BJ (cell line): ENCODE measurements at regions not wholly inside any gene's neighbourhood (a gene's known extent, or its start where the extent isn't known, plus 50 kb on each side); places are given as distances from the start of the nearest gene placed in this dataset.

Experiments used
- CTCF ChIA-PET: fragments of 350-600 bp; formaldehyde crosslinking; extraction: SDS; loops from one replicate; lab custom pipeline; 2021; ENCODE audit warnings: antibody characterized with exemption, inconsistent platforms; lab: Yijun Ruan, JAX
- POLR2A ChIA-PET: fragments of 300-600 bp; sonication (Branson Sonifier 250); formaldehyde crosslinking; extraction: SDS; loops from one replicate; lab custom pipeline; 2021; ENCODE audit warnings: antibody characterized with exemption; lab: Charles Lee
- DNase-seq: peaks from one replicate; pipeline ENCODE4 v3.0.0-alpha.2; 2011; ENCODE audit warnings: low read depth
- H3K27me3 ChIP-seq: 2 replicates; pipeline ENCODE4 v1.6.0; 2011; ENCODE audit warnings: low read length; ENCODE audit not compliant: control insufficient read depth, insufficient read depth
- H3K36me3 ChIP-seq: 2 replicates; pipeline ENCODE4 v1.5.1; 2011; ENCODE audit warnings: low read length; ENCODE audit not compliant: control insufficient read depth, insufficient read depth
- H3K4me3 ChIP-seq: 2 replicates; pipeline ENCODE4 v1.5.1; 2011; ENCODE audit warnings: low read depth, mild to moderate bottlenecking, control low read depth, low read length
- TF ChIP-seq, protein P1 (sequence below): IDR thresholded peaks from 2 replicates; pipeline ENCODE4 v1.5.1; 2011; ENCODE audit warnings: low read depth, mild to moderate bottlenecking, control low read depth, inconsistent platforms, low read length, moderate library complexity; ENCODE audit not compliant: insufficient read depth

DNA sequence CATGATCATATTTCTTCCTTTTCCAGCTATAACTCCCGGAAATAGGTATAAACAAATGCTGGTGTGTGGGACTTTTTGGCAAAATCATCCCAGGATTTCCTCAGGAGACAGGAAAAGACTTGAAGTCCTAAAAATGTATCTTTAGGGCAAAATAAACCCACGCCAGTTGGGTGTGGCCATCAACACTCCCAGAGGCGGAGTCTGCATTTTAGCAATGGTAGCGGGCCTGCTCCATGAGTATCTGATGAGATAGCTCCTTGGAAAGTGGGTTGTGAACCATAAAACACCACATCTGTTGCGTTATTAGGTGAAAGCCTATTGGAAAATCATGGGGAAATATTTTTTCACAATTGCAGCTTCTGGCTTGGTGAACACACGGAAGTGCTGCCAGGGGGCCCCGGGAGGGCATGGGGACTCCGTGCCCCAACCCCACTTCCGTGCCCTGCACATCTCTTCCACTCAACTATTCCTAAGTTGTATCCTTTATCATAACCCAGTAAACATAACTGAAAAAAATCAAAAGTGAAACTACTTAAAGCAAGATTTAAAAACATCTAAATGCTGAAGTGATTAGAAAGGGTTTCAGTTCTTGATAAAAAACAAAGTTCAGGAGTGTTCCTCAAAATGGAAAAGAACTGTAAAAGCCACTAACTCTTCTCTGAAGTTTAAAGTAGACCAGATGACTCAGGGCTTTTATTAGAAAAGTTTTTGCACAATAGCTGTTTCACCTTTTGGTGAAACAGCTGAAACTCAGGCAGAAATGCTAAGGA, 111.2 kb downstream of the LRRC70 start:
- ChIA-PET POLR2A (interaction anchor here (0.6 kb wide), 1 partner anchor 94 kb away, joined by 6 read pairs; no protein-coding TSS in a partner anchor), CTCF (interaction anchor here (0.6 kb wide), 1 partner anchor 206 kb away, joined by 3 read pairs; no protein-coding TSS in a partner anchor)
- Histone ChIP-seq H3K4me3 (0 out of 2 replicates have a peak overlapping the region, but pooled peaks have one; percentile 11), H3K27me3 (no peaks in the 10 kb centered on the region), H3K36me3 (no peaks in the 10 kb centered on the region)
- no peak for DNase-seq
- TF ChIP-seq, protein P1, sequence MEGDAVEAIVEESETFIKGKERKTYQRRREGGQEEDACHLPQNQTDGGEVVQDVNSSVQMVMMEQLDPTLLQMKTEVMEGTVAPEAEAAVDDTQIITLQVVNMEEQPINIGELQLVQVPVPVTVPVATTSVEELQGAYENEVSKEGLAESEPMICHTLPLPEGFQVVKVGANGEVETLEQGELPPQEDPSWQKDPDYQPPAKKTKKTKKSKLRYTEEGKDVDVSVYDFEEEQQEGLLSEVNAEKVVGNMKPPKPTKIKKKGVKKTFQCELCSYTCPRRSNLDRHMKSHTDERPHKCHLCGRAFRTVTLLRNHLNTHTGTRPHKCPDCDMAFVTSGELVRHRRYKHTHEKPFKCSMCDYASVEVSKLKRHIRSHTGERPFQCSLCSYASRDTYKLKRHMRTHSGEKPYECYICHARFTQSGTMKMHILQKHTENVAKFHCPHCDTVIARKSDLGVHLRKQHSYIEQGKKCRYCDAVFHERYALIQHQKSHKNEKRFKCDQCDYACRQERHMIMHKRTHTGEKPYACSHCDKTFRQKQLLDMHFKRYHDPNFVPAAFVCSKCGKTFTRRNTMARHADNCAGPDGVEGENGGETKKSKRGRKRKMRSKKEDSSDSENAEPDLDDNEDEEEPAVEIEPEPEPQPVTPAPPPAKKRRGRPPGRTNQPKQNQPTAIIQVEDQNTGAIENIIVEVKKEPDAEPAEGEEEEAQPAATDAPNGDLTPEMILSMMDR = no peak

DNA sequence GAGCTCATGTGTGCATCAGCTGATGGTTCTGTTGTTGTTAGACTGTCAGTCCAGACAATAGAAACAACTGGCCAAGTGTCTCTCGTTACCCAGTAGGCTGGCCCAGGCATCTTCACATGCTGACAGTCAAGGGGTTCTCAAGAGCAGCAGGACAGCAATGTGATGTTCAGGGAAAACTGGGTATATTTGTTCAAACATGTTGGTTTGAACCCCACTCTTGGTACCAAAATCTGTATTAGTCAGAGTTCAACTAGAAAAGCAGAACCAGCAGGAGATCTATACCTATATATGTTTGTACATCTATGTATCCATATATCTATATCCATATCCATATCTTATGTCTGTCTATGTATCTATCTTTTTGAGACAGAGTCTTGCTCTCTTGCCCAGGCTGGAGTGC, 108.1 kb downstream of the LRRC70 start:
- POLR2A ChIA-PET = no interaction called here
- CTCF ChIA-PET = no interaction called here
- H3K4me3 ChIP-seq = no peak overlapping the region
- no peaks in the 10 kb centered on the region for H3K36me3 ChIP-seq
- DNase-seq = no peak
- H3K27me3 ChIP-seq = no peaks in the 10 kb centered on the region
- TF ChIP-seq, protein P1 = no peak

DNA sequence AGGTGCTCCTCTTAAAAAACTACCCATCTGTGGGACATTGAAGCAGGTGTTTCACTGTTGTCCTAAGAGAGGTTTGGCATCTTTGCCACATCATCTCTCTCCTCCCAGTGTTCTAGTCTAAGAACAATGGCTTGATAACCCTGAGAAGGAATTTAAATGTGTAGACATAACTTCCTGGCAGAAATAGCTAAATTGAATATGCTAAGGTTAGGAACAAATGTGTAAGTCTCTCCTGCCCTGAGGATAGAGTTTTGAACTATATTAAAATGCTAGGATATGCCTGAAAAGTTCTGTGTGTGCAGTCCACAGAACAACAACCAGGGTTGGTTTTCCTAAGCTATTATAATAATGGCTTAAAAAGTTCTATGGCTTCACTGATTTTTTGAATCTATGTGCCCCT, 106.6 kb downstream of the LRRC70 start:
- no peak for DNase-seq
- Histone ChIP-seq H3K36me3 (no peaks in the 10 kb centered on the region), H3K27me3 (no peaks in the 10 kb centered on the region), H3K4me3 (no peak overlapping the region)
- ChIA-PET POLR2A (no interaction called here), CTCF (no interaction called here)
- TF ChIP-seq, protein P1 = no peak

DNA sequence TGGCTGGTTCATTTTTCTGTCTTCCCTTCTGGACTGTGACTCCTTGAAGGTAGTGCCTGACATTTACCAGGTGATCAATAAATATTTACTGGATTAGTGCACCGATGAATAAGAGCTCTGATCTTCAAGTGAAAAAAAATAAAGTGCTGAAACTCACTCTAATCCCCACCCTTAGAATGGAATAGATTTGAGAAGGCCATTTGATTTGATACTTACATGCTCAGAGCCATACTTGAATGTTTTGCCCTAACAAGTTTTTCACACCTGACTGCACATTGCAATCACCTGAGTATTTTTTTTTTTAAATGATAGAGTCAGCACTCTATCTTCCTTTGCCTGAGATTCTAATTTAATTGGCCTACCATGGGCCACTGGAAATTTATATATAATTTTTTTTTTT, 105.7 kb downstream of the LRRC70 start:
- TF ChIP-seq, protein P1 = no peak
- CTCF ChIA-PET = interaction anchor here (1.2 kb wide), 1 partner anchor 13 kb away, joined by 4 read pairs; no protein-coding TSS in a partner anchor
- Histone ChIP-seq H3K27me3 (no peaks in the 10 kb centered on the region), H3K4me3 (no peak overlapping the region), H3K36me3 (no peaks in the 10 kb centered on the region)
- no peak for DNase-seq
- POLR2A ChIA-PET = no interaction called here

DNA sequence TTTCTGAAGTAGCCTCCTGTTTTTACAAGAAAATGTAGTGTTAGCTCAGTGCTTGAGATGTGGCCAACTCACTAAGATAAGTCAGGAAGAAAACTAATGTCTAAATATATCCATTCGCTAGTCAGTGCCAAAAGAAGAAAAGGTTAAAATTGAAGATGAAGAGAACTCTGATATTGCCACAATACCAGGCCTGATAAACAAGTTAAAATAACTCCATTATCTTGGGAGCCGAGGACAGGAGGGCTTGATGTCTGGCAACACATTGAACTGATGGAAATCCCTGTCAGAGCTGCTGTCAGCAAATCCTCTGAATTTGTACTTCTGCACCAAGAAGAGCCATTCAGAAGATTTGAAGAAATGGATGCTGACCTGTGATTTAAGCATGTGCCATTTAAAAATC, 103.4 kb downstream of the LRRC70 start:
- Histone ChIP-seq H3K36me3 (no peaks in the 10 kb centered on the region), H3K27me3 (no peaks in the 10 kb centered on the region), H3K4me3 (no peak overlapping the region)
- DNase-seq = no peak
- ChIA-PET CTCF (interaction anchor here (1.3 kb wide), 1 partner anchor 9 kb away, joined by 3 read pairs; no protein-coding TSS in a partner anchor), POLR2A (no interaction called here)
- TF ChIP-seq, protein P1 = no peak
